ENCODE measurements at regions not wholly inside any gene's neighbourhood (a gene's known extent, or its start where the extent isn't known, plus 50 kb on each side); places are given as distances from the start of the nearest gene placed in this dataset.

DNA sequence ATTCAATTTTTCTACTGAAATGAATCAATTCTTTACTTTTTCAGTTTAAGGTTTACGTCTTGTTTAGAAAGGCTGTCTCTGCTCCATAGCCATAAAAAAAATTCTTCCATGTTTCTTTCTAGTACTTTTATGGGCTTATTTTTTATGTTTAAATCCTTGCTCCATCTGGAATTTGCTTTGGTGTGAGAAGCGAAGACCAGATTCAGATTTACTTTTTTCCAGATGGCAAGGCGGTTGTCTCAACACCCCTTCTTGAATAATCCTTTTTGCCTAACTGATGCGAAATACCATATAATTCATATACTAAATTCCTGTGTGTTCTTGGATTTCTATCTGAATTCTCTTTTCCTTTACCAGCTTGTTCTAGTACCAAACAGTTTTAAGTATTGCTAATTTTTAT lies 101.5 kb downstream of the C1orf94 start:
- TF ChIP-seq, protein P1, sequence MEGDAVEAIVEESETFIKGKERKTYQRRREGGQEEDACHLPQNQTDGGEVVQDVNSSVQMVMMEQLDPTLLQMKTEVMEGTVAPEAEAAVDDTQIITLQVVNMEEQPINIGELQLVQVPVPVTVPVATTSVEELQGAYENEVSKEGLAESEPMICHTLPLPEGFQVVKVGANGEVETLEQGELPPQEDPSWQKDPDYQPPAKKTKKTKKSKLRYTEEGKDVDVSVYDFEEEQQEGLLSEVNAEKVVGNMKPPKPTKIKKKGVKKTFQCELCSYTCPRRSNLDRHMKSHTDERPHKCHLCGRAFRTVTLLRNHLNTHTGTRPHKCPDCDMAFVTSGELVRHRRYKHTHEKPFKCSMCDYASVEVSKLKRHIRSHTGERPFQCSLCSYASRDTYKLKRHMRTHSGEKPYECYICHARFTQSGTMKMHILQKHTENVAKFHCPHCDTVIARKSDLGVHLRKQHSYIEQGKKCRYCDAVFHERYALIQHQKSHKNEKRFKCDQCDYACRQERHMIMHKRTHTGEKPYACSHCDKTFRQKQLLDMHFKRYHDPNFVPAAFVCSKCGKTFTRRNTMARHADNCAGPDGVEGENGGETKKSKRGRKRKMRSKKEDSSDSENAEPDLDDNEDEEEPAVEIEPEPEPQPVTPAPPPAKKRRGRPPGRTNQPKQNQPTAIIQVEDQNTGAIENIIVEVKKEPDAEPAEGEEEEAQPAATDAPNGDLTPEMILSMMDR (conservative IDR thresholded peaks at IDR 0.05), result no peak
- TF ChIP-seq EZH2 (IDR thresholded peaks at IDR 0.05; ENCODE audit: low read depth), result no peak

All from PC-9 (cell line).